Spinal cord (tissue), 9 donors: ENCODE measurements at regions not wholly inside any gene's neighbourhood (a gene's known extent, or its start where the extent isn't known, plus 50 kb on each side); places are given as distances from the start of the nearest gene placed in this dataset.

Experiments
- DNase-seq, 6 donors: peaks; one replicate each; pipeline versions ENCODE4 v3.0.0 to v3.0.0-alpha.2; 2013 to 2015; ENCODE audit warnings: low spot score in 6 of 6, low read depth in 4 of 6
- H3K27ac ChIP-seq: one replicate; pipeline ENCODE4 v1.5.1; 2013; ENCODE audit warnings: low read depth, low read length, control low read depth
- H3K27me3 ChIP-seq: one replicate; pipeline ENCODE4 v1.6.1; 2013; ENCODE audit warnings: low read length; ENCODE audit not compliant: control insufficient read depth, insufficient read depth
- H3K36me3 ChIP-seq: one replicate; pipeline ENCODE4 v1.6.1; 2013; ENCODE audit warnings: low read length; ENCODE audit not compliant: control insufficient read depth, insufficient read depth
- H3K4me1 ChIP-seq: one replicate; pipeline ENCODE4 v1.6.1; 2013; ENCODE audit warnings: low read length; ENCODE audit not compliant: control insufficient read depth, insufficient read depth
- H3K4me3 ChIP-seq: one replicate; pipeline ENCODE4 v1.5.1; 2013; ENCODE audit warnings: low read depth, low read length, control low read depth
- H3K9me3 ChIP-seq: one replicate; pipeline ENCODE4 v1.6.1; 2013; ENCODE audit warnings: low read length; ENCODE audit not compliant: control insufficient read depth, insufficient read depth
- WGBS: methylation state at CpG from one replicate; pipeline ENCODE4 v1.1.5; 2013; ENCODE audit warnings: missing lambda C conversion rate; ENCODE audit not compliant: insufficient coverage; 5-methylcytosine and 5-hydroxymethylcytosine counted together
- donor health status: healthy.

DNA sequence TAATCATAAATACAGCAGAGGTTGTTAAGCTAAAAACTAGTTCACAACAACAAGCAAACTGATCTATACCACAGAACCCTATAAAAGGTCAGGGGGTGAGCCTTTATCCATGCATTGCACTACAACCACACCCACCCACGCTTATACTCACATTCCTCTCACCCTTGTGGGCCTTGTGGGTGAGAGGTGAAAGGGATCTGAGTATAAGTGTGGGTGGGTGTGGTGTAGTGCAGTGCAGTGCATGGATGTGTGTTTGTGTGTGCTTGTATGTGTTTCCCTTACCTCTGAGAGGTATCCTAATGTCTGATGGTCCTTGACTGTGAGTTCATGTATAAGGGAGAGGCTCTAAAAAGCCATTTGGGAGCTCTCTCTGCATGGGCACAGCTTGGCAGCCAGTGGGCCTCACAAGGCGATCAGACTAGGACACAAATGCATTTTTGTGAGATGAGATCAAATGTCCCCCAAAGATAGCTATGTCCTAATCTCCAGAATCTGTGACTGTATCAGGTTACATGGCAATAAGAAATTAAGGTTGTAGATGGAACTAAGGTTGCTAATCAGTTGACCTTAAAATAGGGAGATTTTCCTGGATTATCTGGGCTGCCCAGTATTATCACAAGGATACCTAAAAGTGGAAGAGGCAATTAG is 95.5 kb upstream of the DPT start:
- no peak overlapping the region for H3K27ac ChIP-seq
- no peaks in the 10 kb centered on the region for H3K4me1 ChIP-seq
- no peak for DNase-seq
- no peaks in the 10 kb centered on the region for H3K9me3 ChIP-seq
- no peak overlapping the region for H3K4me3 ChIP-seq
- 100% methylated on average over 1 of the region's 2 CpGs for WGBS
- no peaks in the 10 kb centered on the region for H3K36me3 ChIP-seq
- no peaks in the 10 kb centered on the region for H3K27me3 ChIP-seq

DNA sequence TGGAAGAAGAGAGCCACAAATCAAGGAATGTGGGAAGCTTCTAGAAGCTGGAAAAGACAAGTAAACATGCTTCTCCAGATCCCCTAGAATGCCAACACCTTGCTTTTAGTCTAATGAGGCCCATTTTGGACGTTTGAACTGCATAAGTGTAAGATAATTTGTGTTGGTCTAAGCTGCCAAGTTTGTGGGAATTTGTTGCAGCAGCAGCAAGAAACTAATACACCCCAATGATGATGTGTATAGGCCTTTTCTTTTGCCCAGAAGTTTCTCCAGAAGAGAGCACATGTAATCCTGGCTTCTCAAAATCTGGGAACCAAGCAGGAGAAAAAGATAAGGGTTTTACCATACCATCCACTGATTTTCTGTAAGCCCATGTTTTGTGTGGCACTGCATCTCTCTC is 96.1 kb upstream of the DPT start:
- Histone ChIP-seq H3K4me1 (no peaks in the 10 kb centered on the region), H3K27ac (no peak overlapping the region), H3K9me3 (no peaks in the 10 kb centered on the region), H3K27me3 (no peaks in the 10 kb centered on the region), H3K4me3 (no peak overlapping the region), H3K36me3 (no peaks in the 10 kb centered on the region)
- no peak for DNase-seq
- no CpG with 5 or more reads among the region's 1 CpG for WGBS

DNA sequence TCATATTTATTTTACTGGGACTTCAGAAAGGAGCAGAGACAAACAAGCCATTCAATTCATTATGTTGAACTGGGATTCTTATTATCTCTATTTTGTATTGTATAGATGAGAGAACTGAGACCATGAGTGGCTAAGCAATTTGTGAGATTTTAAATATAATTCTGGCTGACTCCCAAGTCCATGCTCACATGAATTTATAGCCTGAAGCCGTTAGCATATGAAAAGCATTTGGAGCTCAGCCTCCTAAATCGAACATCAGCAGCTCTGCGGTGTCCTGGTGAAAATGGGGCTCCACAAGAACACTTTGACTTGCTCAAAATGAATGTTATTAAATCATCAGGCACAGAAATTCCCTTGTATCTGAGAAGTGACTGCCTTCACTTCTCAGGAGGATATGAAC is 96.8 kb upstream of the DPT start:
- no peaks in the 10 kb centered on the region for H3K27me3 ChIP-seq
- DNase-seq = peak in 1 of 6 donors; percentile 74
- no peaks in the 10 kb centered on the region for H3K9me3 ChIP-seq
- H3K36me3 ChIP-seq = no peaks in the 10 kb centered on the region
- no peaks in the 10 kb centered on the region for H3K4me1 ChIP-seq
- no peak overlapping the region for H3K4me3 ChIP-seq
- no peak overlapping the region for H3K27ac ChIP-seq
- 27% methylated on average over 3 of the region's 3 CpGs for WGBS

DNA sequence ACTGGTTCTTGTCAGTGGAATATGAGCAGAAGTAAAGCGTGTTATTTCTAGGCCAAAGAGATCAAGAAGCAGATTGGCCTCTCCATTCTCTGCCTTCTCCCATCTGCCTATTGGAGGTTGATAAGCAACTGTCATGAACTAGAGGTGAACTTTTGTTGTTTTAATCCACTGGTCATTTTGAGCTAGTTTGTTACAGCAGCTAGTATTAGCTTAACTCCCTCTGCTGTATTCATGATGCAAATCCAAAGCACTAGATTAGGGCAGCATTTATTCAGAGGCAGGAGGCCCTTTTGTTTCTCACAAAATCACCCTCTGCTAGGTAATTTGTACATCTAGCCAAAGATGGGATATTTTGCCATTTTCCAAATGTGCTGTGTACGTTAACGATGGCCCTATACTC is 97.3 kb upstream of the DPT start:
- H3K9me3 ChIP-seq = no peaks in the 10 kb centered on the region
- no peaks in the 10 kb centered on the region for H3K36me3 ChIP-seq
- no peaks in the 10 kb centered on the region for H3K27me3 ChIP-seq
- DNase-seq = no peak
- no peak overlapping the region for H3K27ac ChIP-seq
- H3K4me1 ChIP-seq = no peaks in the 10 kb centered on the region
- H3K4me3 ChIP-seq = no peak overlapping the region
- 100% methylated on average over 2 of the region's 3 CpGs for WGBS

DNA sequence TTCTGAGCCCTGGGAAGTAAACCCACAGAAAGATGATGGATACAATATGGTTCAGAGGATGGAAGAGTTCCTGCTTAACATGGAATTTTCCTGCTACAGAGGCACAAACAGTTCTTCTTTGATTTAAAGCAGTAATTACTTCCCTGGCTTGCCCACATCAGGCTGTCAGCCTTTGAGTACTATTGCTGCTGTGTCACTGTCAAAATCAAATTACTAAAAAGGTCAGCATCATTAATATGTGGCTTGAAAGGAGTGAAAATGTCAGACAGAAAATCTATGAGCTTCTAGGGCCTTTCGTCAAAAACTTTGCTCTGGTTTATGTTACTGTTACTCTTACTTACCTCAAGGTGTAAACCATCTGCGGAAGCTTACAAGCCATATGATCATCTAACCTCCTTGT is 98.6 kb upstream of the DPT start:
- H3K4me1 ChIP-seq = peaks cover 3% of the 10 kb centered on the region
- no peaks in the 10 kb centered on the region for H3K27me3 ChIP-seq
- DNase-seq = no peak
- no peak overlapping the region for H3K27ac ChIP-seq
- H3K9me3 ChIP-seq = no peaks in the 10 kb centered on the region
- H3K36me3 ChIP-seq = no peaks in the 10 kb centered on the region
- H3K4me3 ChIP-seq = no peak overlapping the region
- WGBS = 100% methylated on average over 1 of the region's 2 CpGs

DNA sequence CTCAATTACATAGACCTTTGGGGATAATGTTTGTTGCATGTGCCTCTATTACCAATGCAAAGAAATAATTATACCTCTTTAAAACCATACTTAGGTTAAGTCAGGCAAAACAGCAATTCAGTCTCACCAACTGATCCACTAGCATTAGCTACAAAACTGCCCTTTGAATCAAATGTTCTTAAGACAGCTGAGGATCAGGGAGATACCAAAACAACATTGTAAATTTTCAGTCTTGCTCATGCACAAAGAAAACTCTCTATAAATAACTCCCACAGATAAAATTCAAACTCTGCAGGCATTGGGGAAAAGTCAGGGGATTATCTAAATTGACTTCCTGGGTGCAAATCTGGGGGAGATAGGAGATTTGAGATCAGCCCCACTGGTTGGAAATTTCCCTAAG is 100.9 kb upstream of the DPT start:
- Histone ChIP-seq H3K36me3 (no peaks in the 10 kb centered on the region), H3K27me3 (no peaks in the 10 kb centered on the region), H3K4me3 (no peak overlapping the region), H3K27ac (no peak overlapping the region), H3K9me3 (no peaks in the 10 kb centered on the region), H3K4me1 (peaks cover 7% of the 10 kb centered on the region)
- DNase-seq = no peak

DNA sequence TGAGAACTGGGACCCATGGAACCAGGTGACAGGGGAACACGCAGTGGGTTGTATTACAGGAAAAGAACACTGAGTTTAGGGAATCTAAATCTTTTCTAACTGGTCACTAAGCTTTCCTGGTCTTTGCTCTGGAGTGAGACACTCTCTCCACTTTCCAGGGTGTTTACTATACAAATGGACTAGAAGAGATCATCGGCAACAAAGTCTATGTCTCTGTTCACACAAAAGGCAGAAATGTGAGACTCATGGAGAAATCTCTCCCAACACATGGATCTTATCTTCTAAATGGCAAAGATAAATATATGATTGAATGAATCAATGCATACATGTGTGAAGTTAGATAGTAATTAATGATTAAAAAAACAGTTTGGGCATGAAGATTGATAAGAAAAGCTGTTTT is 101.6 kb upstream of the DPT start:
- Histone ChIP-seq H3K36me3 (no peaks in the 10 kb centered on the region), H3K9me3 (no peaks in the 10 kb centered on the region), H3K4me3 (no peak overlapping the region), H3K4me1 (peaks cover 7% of the 10 kb centered on the region), H3K27ac (no peak overlapping the region), H3K27me3 (no peaks in the 10 kb centered on the region)
- no peak for DNase-seq
- 100% methylated on average over 1 of the region's 2 CpGs for WGBS

DNA sequence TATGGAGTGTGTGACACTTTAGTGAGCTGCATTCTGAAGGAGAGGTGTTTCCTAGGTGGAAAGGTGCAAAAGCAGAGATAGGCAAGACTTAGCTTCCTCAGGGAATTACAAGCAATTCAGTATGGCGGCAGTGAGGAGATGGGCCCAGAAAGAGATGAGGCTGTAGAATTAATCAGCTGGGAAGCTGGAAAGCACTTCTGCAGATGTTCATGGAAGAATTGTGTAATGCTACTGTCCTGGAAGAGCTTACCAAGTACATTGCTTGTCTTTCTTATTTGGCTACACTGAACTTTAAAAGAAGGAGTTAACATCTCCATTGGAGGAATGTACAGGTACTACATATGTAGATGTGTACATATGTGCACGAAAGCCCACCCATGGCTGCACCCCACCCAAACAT is 103.7 kb upstream of the DPT start:
- H3K4me3 ChIP-seq = no peak overlapping the region
- H3K9me3 ChIP-seq = no peaks in the 10 kb centered on the region
- DNase-seq = no peak
- 89% methylated on average over 1 of the region's 2 CpGs for WGBS
- H3K4me1 ChIP-seq = peaks cover 7% of the 10 kb centered on the region
- no peaks in the 10 kb centered on the region for H3K27me3 ChIP-seq
- H3K27ac ChIP-seq = no peak overlapping the region
- no peaks in the 10 kb centered on the region for H3K36me3 ChIP-seq

DNA sequence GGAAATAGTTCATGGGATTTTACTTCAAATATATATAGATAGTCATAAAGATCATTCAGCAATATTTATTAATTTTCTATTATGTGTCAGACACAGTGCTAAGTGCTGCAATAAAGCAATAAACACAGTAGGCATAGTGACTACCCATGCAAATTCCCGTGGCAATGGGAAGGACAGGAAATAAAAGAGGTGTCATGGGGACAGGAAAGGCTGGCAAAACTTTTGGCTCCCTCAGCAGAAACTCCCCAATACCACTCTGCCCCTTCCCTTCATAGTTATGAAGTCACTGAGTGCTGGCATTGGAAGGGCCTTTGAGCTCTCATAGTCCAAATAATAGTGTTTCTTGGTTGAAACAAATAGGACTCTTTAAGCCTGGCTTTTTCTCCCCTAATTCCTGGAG is 104.4 kb upstream of the DPT start:
- DNase-seq = peak in 1 of 6 donors; percentile 37
- Histone ChIP-seq H3K27me3 (no peaks in the 10 kb centered on the region), H3K36me3 (no peaks in the 10 kb centered on the region), H3K9me3 (no peaks in the 10 kb centered on the region), H3K4me1 (peaks cover 7% of the 10 kb centered on the region), H3K4me3 (no peak overlapping the region), H3K27ac (no peak overlapping the region)
- WGBS = no CpG with 5 or more reads among the region's 1 CpG

DNA sequence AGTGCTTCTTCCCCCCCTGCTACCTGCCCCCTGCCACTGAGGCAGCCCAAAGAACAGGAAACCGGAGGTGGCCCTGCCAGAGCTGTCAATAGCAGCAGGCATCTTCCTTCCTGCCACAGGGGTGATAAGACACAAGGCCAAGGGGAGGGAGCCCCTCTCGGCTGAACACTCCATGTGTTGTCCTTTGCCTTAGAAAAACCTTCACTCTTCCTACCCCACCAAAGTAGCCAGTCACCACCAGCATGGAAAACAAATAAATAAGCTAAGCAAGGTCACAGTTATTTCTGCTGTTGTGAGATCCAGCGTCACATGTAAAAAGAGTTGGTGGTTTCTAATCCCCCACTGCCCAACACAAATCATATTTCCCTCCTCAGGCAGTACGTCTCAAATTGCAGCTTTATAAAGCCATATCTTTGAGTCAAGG is 104.8 kb upstream of the DPT start:
- Histone ChIP-seq H3K9me3 (no peaks in the 10 kb centered on the region), H3K27ac (no peak overlapping the region), H3K4me3 (no peak overlapping the region), H3K4me1 (peaks cover 7% of the 10 kb centered on the region), H3K27me3 (no peaks in the 10 kb centered on the region), H3K36me3 (no peaks in the 10 kb centered on the region)
- 17% methylated on average over 1 of the region's 4 CpGs for WGBS
- DNase-seq = no peak
